GM23338 (cell line): ENCODE measurements at regions not wholly inside any gene's neighbourhood (a gene's known extent, or its start where the extent isn't known, plus 50 kb on each side); places are given as distances from the start of the nearest gene placed in this dataset.

Source experiments
- CREB1 ChIP-seq: fragments of 250-450 bp; sonication (Bioruptor Pico); IDR thresholded peaks from 2 replicates; pipeline ENCODE4 v1.5.0; 2020; ENCODE audit warnings: low read depth, mild to moderate bottlenecking, moderate library complexity
- CTCF ChIP-seq, 2 experiments: fragments of 200-600 bp in 1 of 2; sonication (generic) in 1 of 2; conservative IDR thresholded peaks; 2 replicates each; pipeline versions ENCODE4 v1.5.1 to v1.6.1; 2016 to 2017; ENCODE audit warnings: antibody characterized with exemption in 2 of 2, low read depth in 2 of 2, mild to moderate bottlenecking in 2 of 2, moderate library complexity in 1 of 2
- ETS1 ChIP-seq: IDR thresholded peaks from 2 replicates; pipeline ENCODE4 v1.6.1; 2016; ENCODE audit warnings: antibody characterized with exemption
- EZH2 ChIP-seq: fragments of 200-600 bp; sonication (generic); IDR thresholded peaks from one replicate; pipeline ENCODE4 v1.8.0; 2017; ENCODE audit warnings: antibody characterized with exemption, mild to moderate bottlenecking, low read depth; ENCODE audit not compliant: unreplicated experiment
- EZH2phosphoT487 ChIP-seq: fragments of 200-600 bp; sonication (generic); IDR thresholded peaks from one replicate; pipeline ENCODE4 v1.8.1; 2018; ENCODE audit warnings: antibody characterized with exemption; ENCODE audit not compliant: unreplicated experiment
- JUNB ChIP-seq: IDR thresholded peaks from one replicate; pipeline ENCODE4 v1.6.1; 2016; ENCODE audit warnings: antibody characterized with exemption; ENCODE audit not compliant: unreplicated experiment
- POLR2AphosphoS5 ChIP-seq: IDR thresholded peaks from 2 replicates; pipeline ENCODE4 v1.6.1; 2016; ENCODE audit warnings: antibody characterized with exemption, low read depth
- REST ChIP-seq: IDR thresholded peaks from one replicate; pipeline ENCODE4 v1.6.1; 2018; ENCODE audit warnings: antibody characterized with exemption; ENCODE audit not compliant: unreplicated experiment

- TF ChIP-seq EZH2 (no peak), ETS1 (no peak), CTCF (conservative IDR thresholded peaks at IDR 0.05; ENCODE audit: low read depth in 2 of 2) (no peak), REST (no peak), EZH2phosphoT487 (no peak), CREB1 (CRISPR knock-in tag) (no peak), JUNB (no peak), POLR2AphosphoS5 (no peak)
Observed at GRCh38 chr4:19683426-19683825, 568.3 kb upstream of the SLIT2 start.
